Inflammatory macrophage treated with lipopolysaccharide for 1 hour (primary cell): ENCODE measurements at regions not wholly inside any gene's neighbourhood (a gene's known extent, or its start where the extent isn't known, plus 50 kb on each side); places are given as distances from the start of the nearest gene placed in this dataset.
A peak's percentile ranks its signal among the peaks of the same experiment; 100 is the strongest.

ENCODE experiments used
- DNase-seq, 2 donors: peaks; one replicate each; pipeline ENCODE4 v3.0.0-alpha.2; 2020 to 2022

DNA sequence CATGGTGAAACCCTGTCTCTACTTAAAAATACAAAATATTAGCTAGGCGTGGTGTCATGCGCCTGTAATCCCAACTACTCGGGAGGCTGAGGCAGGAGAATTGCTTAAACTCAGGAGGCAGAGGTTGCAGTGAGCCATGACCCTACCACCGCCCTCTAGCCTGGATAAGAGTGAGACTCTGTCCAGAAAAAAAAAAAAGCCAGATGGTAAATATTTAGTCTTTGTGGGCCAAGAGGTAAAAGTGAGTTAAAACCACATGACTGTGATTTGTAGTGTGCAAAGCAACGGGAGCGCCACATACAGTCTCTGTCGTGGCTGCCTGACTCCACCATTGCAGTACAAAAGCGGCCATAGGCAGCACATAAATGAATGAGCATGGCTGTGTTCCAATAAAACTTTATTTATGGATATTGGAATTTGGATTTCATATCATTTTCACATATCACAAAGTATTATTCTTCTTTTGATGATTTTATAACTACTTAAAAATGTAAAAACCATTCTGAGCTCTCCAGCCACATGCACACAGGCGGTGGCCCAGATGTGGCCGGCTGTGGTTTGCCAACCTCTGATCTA, 51.8 kb upstream of the CASZ1 start:
- no peak for DNase-seq

DNA sequence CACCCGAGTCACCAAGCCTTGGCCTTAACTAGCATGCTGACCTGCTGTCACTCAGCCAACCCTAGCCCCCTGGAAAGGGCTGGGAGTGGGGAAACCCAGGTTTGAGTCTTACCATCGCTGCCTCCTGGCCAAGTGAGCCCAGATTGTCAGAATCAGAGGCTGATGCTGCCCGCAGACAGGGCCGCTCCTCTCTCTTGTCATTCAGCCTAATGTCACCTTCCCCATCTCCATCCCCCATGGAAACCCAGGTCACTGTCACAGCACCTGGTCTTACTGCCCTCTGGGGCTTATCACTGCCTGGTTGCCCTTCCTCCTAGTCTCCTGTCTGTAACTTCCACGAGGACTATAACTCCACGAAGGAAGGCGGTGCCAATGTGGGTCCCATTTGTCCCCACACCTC, 53.6 kb upstream of the CASZ1 start:
- DNase-seq = no peak

DNA sequence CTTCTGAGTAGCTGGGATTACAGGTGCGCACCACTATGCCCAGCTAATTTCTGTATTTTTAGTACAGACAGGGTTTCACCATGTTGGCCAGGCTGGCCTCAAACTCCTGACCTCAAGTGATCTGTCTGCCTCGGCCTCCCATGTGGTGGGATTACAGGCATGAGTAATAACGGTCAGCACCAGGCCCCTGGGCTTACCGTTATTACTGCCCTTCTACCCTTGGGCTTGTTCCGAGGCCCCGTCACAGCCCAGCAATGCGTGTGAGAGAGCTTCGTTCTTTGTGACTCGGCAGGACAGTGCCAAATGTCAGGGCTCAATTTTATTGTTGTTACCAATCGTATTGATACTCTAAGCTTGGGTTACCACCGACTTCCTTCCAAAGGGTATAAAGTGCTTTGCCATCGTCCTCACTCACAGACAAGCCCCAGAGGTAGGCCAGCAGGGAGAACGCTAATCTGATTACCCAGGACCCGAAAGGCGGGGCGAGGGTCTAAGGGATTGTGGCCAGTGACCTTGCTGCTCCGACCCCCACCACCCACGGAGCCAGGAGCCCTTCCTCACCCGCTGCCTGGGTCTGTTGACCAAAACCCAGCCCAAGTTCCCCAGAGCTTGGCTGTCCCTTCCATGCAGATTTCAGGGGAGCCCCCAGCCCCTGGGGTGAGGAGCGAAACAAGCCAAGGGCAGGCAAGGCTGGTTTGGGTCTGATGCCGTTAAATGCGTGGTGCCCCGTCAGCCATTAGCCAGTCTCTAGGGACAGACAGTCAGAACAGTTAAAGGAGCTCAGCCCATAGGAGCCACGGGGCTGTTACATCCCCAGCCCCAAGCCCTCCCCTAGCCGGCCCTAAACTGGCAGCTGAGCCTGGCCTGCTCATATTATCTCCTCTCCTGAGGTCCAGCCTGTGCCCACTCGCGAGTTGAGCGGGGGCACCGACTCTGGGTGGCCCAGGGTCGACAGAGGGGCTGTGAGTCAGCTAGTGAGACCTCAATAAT, 54.9 kb upstream of the CASZ1 start:
- DNase-seq = no peak

DNA sequence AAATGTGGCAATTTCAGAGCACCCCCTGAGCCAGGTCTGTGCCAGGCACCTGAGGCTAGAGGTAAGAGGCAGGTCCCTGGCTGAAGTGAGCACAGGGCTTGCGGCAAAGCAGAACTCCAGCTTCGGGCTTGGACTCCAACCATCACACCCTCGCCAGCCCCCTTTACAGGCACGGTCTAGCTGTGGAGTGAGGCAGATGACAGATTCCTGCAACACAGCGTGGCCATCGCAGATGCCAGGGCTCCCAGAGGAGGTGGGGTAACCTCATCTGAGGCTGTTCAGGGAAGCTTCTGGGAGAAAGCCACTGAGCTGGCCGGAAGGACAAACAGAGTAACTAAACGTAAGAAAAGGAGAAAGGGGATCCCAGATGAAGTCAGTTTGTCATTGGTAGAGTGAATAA, 55.6 kb upstream of the CASZ1 start:
- no peak for DNase-seq

DNA sequence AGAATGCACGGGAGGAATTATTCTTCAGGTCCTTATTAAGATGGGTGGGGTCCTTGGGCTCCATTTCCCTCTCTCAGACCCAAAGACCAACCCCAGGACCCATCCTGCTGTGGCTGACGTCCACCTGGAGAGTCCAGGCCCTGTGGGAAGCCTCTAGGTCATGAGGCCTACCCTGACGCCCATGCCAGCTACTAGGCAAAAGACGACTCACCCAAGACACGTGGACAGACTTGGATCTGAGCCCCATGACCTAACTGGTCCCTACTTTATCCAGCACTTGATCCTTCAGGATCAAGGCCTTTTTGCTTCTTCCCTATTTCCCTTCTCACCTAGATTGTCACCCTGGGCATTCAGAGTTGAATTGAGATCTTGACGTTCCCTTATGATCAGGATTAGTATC, 56.0 kb upstream of the CASZ1 start:
- no peak for DNase-seq

DNA sequence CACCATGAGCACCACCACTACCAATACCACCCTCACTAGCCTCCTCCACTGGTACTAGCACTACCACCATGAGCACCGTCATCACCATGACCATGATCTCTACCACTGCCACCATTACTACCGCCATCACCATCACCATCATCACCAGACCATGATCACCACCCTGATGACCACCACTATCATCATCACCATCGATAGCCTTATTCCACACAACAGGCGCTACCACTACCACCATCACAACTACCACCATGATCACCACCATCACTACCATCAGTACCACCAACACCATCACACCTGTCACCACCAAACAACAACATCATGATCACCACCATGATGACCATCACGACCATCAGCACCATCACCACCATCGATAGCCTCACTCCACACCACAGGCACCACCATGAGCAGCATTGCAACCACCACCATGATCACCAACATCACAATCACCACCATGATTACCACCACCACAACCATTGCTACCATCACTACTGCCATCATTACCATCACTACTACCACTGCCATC, 56.6 kb upstream of the CASZ1 start:
- DNase-seq = no peak

DNA sequence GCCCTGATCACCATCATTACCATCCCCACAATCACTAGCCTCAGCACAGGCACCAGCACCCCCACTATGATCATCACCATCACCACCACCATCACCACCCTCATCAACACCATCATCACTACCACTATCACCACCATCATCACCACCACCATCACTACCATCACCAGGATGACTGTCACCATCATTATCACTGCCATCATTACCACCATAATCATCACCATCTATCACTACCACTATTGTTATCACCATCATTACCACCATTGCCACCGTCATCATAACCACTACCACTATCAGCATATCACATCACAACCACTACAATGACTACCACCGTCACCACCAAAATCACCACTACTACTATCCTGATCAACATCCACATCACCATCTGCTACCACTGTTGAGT, 57.3 kb upstream of the CASZ1 start:
- DNase-seq = no peak

DNA sequence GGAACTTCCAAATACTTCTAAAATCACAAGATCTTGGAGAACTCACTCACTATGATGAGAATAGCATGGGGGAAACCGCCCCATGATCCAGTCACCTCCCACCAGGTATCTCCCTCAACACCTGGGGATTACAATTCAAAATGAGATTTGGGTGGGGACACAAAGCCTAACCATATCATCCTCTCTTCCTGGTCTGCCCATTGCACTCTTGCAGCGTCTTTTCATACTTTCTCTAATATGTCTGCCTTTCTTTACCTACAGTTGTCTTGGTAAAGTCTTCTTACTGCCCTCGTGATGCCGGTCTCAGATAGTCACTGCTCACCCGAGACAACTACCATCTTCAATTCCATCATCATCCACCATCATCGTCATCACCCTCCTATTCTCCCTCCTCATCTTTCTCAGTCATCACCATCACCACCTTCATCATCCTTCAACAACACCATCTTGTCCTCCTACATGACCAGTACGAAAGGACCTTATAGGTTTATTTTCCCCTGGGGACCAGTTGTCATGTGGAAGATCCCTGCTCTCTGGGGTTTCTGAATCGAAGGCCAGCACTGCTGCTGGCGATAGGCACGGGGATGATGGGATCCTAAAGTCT, 58.5 kb upstream of the CASZ1 start:
- no peak for DNase-seq

DNA sequence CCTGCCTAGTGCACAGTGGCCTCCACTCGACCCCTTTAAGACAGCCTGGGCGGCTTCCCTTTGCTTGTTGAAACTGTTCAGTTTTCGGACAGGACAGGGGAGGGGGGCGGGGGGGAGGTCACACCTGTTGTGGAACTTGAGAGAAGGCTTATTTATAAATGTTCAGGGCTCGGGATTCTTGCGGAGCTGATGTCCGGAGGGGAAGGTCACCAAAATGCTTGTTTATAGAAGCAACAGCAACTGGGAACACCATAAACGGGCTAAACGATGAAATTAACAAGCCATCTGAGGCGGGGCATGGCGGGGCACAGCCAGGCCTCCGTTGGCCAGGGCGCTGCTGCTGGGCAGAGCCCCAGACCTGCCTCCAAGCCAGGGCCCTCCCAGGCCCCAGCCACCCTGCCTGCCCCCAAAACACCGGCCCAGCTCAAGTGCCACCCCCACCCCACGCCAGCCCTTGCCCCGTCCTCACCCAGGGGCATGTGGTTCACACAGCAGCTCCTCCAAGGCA, 59.8 kb upstream of the CASZ1 start:
- DNase-seq = no peak

DNA sequence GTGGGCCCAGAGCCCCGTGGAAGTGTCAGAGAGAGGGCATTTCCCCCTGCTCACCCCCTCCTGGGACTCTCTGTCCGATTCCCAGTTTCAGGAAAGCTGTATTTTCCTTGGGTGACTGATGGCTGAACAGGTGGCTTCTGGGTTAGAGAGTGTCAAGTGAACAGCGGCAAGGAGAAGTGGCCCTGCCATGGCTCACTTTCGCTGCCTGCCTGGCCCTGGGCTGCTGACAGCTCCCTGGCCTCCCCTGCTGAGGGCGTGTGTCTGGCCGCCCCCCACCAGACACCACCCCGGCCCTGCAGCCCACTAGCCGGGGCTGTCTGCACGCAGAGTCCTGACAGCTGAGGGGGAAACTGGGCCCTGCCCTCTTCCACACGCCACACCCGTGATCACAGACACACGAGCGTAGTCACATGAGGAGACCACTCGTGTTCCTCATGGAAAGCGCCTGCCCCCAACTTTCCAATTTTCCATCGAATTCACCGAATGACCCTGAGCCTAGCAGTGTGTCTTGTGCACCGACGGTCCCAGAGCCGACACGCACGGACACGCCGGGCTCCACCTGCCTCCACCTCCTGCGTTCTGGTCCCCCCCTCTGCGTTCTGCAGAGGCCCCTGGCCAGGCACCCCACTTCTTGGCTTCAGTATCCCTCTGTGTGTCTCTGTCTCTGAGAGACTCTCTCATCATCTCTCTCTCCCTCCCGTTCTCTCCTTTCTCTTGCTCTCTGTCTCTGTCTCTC, 60.6 kb upstream of the CASZ1 start:
- no peak for DNase-seq

DNA sequence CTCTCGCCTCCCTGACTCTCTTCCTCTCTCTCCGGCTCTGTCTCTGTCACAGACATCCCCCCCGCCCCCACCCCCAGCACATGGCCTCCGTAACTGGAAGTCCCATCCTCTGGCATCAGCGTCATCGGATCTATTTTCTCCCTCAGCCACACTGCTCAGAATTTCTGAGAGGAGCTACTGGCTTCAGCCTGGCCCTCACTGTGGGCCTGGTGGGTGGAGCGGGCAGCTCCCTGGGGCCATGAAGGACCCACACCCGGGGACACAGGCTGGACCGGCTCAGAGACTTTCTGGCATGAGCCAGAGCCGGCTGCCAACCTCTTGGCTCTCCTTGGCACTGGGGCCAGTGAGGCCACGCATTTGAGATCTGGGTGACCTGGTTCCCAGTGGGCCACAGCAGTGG, 61.2 kb upstream of the CASZ1 start:
- no peak for DNase-seq

DNA sequence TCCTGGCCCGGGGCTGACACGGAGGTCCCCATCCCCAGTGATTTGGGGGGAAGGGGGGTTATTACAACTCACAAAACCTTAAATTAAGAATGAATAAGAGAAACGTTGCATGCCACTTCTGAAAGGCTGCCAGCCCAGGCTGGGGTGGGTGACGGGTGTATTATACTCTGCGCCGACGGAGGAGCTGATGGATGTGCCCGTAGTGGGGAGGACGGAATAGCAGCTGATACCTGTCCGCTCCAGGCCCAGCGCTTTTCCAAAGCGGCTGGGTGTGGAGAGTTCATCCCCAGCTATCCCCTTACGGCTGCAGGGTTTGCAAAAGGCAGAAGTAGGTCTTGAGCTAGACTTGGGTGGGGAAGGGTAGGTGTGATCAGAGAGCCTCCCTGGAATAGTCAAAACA, 63.8 kb upstream of the CASZ1 start:
- DNase-seq = no peak

DNA sequence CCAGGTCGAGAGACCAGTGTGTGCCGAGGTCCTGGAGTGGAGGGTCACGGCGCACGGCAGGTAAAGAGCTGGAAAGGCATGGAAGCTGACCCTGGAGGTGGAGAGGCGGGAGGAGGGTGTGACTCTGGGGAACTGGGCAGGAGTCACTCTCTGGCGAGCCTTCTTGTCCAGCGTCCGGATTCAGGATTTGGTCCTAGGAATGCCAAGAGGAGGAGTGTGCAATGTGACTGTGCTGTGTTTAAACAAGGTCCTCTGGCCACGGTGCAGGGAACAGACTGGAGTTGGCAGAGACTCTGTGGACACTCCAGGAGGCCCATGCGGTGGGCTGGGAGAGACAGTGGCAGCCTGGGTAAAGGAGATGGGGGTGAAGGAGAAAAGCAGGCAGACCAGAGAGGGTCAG, 64.2 kb upstream of the CASZ1 start:
- no peak for DNase-seq

DNA sequence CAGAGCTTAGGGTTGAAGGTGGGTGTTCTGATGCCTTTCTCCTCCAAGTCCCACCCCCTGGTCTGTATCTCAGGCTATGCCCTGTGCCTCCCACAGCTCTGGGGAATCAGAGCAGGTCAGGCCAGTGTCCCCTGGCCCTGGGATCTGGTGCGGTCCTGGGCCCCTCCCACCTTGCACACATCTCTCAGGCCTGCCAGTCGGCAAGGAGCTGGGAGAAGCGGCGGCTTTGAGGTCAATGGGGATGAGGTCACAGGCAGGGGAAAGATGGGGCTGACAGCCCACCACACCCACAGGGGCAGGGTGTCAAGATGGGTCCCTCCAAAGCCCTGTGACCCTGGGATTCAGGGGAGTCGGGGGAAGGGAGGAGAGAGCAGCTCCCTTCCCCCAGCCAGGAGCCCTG, 65.4 kb upstream of the CASZ1 start:
- DNase-seq = no peak

DNA sequence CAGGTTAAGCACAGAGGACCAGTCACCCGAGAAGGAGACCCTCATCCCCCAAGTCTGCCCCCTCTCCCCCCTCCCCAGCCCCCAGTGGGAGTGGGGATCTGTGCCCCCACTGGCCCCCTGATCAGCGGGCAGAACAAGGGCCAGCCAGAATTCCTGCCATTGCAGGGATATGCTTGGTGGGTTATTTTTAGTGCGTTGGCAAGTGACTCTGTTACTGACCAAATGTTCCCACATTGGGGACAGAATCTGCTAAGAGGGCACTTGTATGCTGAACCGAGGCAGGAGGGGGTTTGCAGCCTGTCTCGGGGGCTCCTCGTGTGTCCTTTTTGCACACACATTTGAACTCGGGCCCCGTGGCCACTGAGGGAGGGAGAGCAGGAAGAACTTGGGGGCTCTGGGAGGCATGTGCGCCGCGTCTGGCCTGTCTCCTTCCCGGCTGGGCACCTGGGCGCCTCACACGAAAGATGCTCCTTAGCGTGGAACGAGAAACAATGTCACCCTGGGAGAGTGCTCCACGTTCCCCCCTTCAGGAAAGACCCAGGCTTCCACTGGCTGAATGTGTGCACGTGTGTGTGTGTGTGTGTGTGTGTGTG, 66.4 kb upstream of the CASZ1 start:
- no peak for DNase-seq

DNA sequence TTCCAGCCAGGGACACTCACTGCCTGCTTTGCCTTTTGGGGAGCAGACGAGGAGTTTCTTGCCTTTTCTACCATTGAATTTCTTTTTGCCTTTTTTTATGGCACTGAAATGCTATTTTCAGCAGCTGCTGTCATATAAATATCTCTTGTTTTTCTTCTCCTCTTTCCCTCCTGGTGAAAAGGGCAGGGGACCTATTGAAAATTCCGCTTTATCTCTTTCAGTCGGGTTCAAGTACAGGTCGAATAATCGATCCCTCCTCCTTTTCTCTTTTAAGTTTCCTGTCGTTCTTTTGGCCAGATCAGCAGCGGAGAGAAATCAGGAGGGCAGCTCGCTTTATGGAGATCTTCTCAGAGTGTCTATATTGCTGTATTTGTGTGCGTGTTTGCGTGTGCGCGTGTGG, 67.4 kb upstream of the CASZ1 start:
- DNase-seq = no peak

DNA sequence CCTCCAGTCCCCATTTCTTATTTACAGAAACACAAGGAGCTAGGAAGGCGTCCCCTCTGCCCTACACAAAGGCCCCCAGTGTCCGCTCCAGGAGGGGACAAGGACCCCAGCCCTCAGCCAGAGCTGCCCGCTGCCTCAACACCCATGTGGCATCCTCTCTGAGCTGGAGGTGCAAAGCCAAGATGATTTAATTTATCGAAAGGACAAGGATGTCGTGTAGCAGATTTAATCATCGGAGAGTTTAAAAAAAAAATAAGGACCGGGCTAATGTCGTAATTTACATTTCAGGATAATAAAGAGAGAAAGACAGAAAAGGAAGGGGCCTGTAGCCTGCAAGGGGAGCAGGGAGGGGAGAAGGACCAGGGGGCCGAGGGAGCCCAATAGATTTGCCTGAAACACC, 68.3 kb upstream of the CASZ1 start:
- DNase-seq = no peak

DNA sequence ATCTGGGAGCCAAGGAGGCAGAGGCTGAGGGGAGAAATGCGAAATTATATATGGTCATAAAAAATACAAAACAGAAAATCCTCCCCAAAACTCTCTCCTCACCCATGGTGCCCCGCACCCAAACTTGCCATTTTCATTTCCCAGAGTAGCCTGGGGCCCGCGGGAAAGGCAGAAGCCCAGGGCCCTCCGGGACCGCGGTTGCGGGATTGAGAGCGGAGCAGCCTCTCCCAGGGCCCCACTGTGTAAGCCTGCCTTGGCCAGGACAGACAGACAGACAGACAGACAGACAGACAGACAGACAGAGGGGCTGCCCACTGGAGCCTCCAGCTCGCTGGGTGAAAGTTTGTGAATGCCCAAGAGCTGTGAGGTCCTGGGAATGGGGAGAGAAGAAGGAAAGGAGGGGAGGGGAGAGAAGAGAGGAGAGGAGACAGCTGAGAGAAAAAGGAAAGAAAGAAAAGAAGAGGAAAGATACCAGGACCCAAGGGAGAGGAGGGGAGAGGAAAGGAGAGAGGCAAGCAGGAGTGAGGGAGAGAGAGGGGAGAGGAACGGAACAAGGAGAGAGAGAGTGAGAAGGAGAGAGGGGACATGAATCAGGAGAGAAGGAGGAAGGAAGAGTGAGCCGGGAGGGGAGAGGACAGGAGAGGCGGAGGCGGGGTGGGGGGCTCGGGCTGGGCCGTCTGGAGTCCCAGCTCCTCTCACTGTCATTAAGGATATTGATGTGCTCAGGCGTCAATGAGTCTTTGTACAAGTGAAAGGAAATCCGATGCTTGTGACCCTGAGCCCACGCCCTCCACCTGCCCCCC, 69.3 kb upstream of the CASZ1 start:
- DNase-seq = no peak

DNA sequence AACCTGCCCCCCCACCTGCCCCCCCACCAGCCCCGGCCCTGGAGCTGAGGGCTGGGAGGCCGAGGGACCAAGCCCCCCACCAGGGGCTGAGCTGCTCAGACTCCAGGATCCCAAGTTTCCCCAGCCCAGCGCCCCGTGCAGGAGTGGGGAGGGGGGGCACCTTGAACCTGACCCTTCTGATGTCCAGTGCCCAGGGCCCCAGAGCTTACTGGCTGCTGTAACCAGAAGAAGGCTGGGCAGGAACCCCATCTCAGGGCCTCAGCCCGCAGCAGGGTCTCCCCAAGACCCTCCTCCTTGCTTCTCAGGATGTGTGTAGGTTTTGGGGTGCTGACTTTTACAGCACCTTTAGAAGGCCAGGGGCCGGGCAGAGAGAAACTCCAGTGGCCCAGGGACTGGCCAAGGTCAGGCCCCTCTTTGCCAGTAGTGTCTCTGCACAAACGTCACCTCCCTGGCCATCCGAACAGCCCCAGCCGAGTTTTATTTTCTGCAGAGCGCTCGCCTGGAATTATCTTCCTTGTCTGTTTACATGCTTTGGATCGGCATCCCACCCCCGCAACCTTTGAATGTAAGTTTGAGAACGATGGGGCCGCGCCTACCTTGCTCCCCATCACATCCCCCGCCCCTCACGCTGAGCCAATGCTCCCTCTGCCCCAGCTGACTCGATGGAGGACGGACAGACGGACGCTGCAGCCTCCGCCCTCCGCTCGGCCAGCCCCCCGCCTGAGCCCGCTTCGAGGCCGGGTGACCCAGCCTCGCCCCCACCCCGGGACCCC, 70.1 kb upstream of the CASZ1 start:
- peak in 1 of 2 donors; percentile 1 for DNase-seq

DNA sequence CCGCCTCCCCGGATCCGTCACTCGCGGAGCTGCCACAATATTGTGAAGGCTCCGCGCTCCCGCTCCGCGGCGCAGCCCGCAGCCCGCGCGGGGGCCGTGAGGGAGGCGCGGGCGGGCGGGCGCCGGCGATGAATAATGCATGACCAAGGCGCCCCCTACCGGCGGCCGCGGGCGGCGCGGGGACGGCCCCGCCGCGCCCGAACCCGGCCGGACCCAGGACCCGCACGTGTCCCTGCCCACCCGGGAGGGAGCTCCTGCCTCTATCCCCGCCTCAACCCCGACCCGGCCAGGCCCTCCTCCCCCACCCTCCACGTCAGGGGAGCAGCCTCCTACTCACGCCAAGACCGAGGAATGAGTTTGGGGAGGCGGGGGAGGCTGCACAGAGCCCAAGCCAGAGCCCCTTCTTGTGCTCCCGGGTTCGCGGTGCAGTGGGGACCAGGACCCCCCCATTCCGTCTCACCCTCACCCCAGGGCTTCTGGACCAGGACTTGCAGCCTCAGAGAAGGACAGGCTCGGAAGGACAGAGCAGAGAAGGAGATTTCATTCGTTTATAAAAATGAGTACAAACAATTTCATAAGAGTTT, 70.8 kb upstream of the CASZ1 start:
- DNase-seq = peak; percentile 3 to 27
